Right lobe of liver (tissue), 6 donors: ENCODE measurements at regions not wholly inside any gene's neighbourhood (a gene's known extent, or its start where the extent isn't known, plus 50 kb on each side); places are given as distances from the start of the nearest gene placed in this dataset.
A peak's percentile ranks its signal among the peaks of the same experiment; 100 is the strongest.

Experiments
- ATAC-seq, 4 donors: fragments of 200-7000 bp; cut with Tn5 transposase; one replicate each; pipeline ENCODE4 v1.9.1; 2020; ENCODE audit warnings: mild to moderate bottlenecking in 4 of 4, moderate library complexity in 4 of 4
- DNase-seq, 3 donors: peaks; one replicate each; pipeline ENCODE4 v3.0.0-alpha.2; 2020
- H3K27ac ChIP-seq, 3 donors: fragments of 200-600 bp; one replicate each; pipeline ENCODE4 v1.8.0; 2022
- H3K27me3 ChIP-seq, 2 donors: fragments of 200-600 bp; one replicate each; pipeline ENCODE4 v1.8.0; 2022
- H3K36me3 ChIP-seq, 4 donors: fragments of 200-600 bp; sonication (generic) in 1 of 4; one replicate each; pipeline versions ENCODE4 v1.5.1 to v1.8.0; 2017 to 2022; ENCODE audit warnings: control low read depth in 1 of 4
- H3K4me1 ChIP-seq, 4 donors: fragments of 200-600 bp; sonication (generic) in 1 of 4; one replicate each; pipeline versions ENCODE4 v1.5.1 to v1.8.0; 2017 to 2022; ENCODE audit warnings: control low read depth in 1 of 4
- H3K4me3 ChIP-seq, 3 donors: fragments of 200-600 bp; one replicate each; pipeline ENCODE4 v1.8.0; 2022
- H3K9me3 ChIP-seq, 4 donors: fragments of 200-600 bp; sonication (generic) in 1 of 4; one replicate each; pipeline versions ENCODE4 v1.5.1 to v1.8.0; 2017 to 2022; ENCODE audit warnings: control low read depth in 1 of 4
- POLR2A ChIP-seq: fragments of 450-650 bp; IDR thresholded peaks from one replicate; pipeline ENCODE4 v1.6.1; 2017; ENCODE audit warnings: antibody characterized with exemption, mild to moderate bottlenecking
- WGBS: methylation state at CpG from one replicate; pipeline ENCODE4 v1.1.6; 2018; ENCODE audit warnings: low coverage, low lambda C conversion rate; ENCODE audit not compliant: insufficient coverage; ENCODE audit errors: missing lambda C conversion rate; 5-methylcytosine and 5-hydroxymethylcytosine counted together
- intact Hi-C, 2 donors: fragments of 100-400 bp; cut with DNase I; formaldehyde crosslinking; loops; one replicate each; pipeline versions ENCODE4 v1.11.2 to v1.14.1; 2022
- TF ChIP-seq, protein P1 (sequence below), 4 donors: fragments of 200-600 bp in 3 of 4; fragments of 450-650 bp in 1 of 4; IDR thresholded peaks; one replicate each; pipeline versions ENCODE4 v1.5.1 to v1.8.0; 2016 to 2022; ENCODE audit warnings: antibody characterized with exemption in 4 of 4, mild to moderate bottlenecking in 2 of 4
- donor health status: DM: no; HTN: yes; CAD: no.
- donor health status: DM: no; HTN: no; CAD: no.
- donor health status: DM: no; HTN: no; CAD: no.
- donor health status: DM: no; HTN: yes; CAD: no.
- donor health status: DM: no; HTN: yes; CAD: no.

DNA sequence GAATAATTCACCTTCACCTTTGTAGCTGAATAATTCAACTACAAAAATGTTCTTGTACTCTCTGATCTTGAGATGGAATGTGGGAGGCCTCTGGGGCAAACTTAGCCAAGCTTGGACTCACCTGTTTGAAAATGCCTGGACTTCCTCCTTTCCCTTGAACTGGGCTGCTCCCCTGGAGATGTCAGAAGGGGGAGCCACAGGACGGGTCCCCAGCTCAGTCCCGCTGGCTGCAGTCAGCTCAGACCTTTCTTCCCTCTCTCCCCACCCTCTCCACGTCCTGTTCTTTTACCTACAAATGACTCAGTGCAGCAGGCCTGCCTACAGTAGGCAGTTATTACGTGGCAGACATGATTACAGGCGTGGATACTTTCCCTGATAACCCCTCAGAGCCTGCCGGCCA lies 131.5 kb upstream of the RALGAPA2 start:
- WGBS: 42% methylated on average over 5 of the region's 6 CpGs
- ATAC-seq (no peak), DNase-seq (no peak)
- H3K4me3 ChIP-seq: no peak overlapping the region
- no peaks in the 10 kb centered on the region for H3K27me3 ChIP-seq
- TF ChIP-seq, protein P1, sequence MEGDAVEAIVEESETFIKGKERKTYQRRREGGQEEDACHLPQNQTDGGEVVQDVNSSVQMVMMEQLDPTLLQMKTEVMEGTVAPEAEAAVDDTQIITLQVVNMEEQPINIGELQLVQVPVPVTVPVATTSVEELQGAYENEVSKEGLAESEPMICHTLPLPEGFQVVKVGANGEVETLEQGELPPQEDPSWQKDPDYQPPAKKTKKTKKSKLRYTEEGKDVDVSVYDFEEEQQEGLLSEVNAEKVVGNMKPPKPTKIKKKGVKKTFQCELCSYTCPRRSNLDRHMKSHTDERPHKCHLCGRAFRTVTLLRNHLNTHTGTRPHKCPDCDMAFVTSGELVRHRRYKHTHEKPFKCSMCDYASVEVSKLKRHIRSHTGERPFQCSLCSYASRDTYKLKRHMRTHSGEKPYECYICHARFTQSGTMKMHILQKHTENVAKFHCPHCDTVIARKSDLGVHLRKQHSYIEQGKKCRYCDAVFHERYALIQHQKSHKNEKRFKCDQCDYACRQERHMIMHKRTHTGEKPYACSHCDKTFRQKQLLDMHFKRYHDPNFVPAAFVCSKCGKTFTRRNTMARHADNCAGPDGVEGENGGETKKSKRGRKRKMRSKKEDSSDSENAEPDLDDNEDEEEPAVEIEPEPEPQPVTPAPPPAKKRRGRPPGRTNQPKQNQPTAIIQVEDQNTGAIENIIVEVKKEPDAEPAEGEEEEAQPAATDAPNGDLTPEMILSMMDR (IDR thresholded peaks at IDR 0.05): no peak
- no peak for TF ChIP-seq POLR2A
- H3K27ac ChIP-seq: no peak overlapping the region
- no peaks in the 10 kb centered on the region for H3K4me1 ChIP-seq
- intact Hi-C loops: no loop called here
- no peaks in the 10 kb centered on the region for H3K36me3 ChIP-seq
- no peaks in the 10 kb centered on the region for H3K9me3 ChIP-seq

DNA sequence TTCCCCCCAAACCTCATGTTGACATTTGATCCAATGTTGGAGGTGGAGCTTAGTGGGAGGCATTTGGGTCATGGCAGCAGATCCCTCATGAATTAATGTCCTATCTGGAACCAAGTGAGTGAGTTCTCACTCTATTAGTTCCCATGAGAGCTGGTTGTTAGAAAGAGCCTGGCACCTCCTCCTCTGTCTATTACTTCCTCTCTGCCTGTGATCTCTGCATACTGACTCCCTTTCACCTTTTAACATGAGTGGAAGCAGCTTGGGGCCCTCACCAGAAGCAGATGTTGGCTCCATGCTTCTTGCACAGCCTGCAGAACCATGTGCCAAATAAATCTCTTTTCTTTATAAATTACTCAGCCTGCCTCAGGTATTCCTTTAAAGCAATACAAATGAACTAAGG lies 127.3 kb upstream of the RALGAPA2 start:
- peaks cover 0 to 4% (median 0%) of the 10 kb centered on the region in 4 donors for H3K4me1 ChIP-seq
- intact Hi-C loops: no loop called here
- no peaks in the 10 kb centered on the region for H3K36me3 ChIP-seq
- DNase-seq (no peak), ATAC-seq (no peak)
- H3K4me3 ChIP-seq: no peak overlapping the region
- no peaks in the 10 kb centered on the region for H3K9me3 ChIP-seq
- H3K27me3 ChIP-seq: no peaks in the 10 kb centered on the region
- H3K27ac ChIP-seq: no peak overlapping the region
- TF ChIP-seq, protein P1 (IDR thresholded peaks at IDR 0.05): no peak

DNA sequence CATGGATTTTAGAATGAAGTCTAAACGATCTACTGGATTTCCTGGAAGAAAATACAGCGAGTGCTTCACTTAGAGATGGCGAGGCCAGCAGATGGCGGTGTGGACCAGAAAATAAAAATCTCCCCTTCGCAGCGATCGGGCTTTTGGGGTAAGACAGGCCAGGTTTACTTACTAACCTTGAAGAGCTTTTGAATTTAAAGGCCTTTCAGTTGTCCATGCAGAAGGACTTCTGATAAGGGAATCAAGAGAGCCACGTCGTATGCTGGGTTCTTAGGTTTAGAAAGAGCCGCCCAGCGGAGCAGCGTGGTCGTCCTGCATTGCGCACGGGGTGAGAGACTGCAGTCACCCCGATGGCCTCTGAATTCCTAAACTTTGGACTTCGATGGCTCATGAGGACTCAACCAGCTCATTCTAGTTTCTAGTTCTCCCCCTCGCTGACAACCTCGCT lies 125.2 kb upstream of the RALGAPA2 start:
- ATAC-seq: peak; percentile 78 to 92 (median 90)
- DNase-seq: peak; percentile 45 to 64 (median 61)
- peaks cover 0 to 4% (median 0%) of the 10 kb centered on the region in 4 donors for H3K4me1 ChIP-seq
- H3K27ac ChIP-seq: no peak overlapping the region
- no peaks in the 10 kb centered on the region for H3K9me3 ChIP-seq
- intact Hi-C loops: no loop called here
- no peaks in the 10 kb centered on the region for H3K36me3 ChIP-seq
- TF ChIP-seq POLR2A: no peak
- TF ChIP-seq, protein P1 (IDR thresholded peaks at IDR 0.05): peak; percentile 56 to 83 (median 81)
- no peaks in the 10 kb centered on the region for H3K27me3 ChIP-seq
- H3K4me3 ChIP-seq: peak overlapping the region; percentile 11 to 37 (median 26)
- 10% methylated on average over 15 of the region's 19 CpGs for WGBS

DNA sequence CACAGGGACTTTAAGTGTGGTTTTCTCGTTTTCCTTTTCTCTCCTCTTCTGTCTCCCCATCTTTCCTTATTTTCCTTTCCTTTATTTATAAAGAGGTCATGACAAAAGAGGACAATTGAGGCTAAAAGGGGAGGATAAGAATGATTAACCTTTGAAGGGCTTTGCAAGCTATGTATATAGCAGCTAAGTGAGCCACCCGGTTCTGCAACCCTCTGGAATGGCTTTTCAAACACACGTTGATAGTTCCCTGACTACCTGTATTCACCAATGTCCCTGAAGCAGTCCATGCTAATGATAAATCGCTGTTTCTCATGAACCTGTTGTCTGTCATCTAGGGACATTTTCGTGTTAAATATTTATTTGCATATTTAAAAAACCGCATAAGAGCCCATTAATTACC lies 124.4 kb upstream of the RALGAPA2 start:
- Histone ChIP-seq H3K4me1 (peaks cover 0 to 4% (median 0%) of the 10 kb centered on the region in 4 donors), H3K27ac (no peak overlapping the region), H3K9me3 (no peaks in the 10 kb centered on the region), H3K36me3 (no peaks in the 10 kb centered on the region), H3K4me3 (no peak overlapping the region), H3K27me3 (no peaks in the 10 kb centered on the region)
- WGBS: 37% methylated on average over 6 of the region's 6 CpGs
- TF ChIP-seq, protein P1 (IDR thresholded peaks at IDR 0.05): no peak
- TF ChIP-seq POLR2A: no peak
- intact Hi-C loops: no loop called here
- ATAC-seq: no peak
- DNase-seq: no peak

DNA sequence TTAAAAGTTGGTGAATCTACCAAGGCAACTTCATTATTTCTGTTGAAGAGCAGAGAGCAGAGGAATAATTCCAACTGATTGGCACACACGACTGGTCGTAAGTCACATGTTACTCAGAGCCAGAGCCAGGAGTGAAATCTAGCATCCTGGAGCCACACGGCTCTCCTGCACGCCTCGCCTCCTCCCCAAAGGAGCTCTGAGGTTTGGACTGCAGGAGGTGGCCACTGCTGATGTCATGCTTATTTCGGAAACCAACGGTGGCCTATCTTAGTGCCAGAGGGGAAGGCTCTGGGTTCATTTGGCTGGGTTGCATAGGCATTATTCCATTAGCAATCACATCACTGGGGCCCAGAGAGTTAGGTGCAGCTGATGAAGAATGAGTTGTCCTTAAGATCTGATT lies 123.5 kb upstream of the RALGAPA2 start:
- no peak for TF ChIP-seq POLR2A
- TF ChIP-seq, protein P1 (IDR thresholded peaks at IDR 0.05): no peak
- no peak for DNase-seq
- ATAC-seq: no peak
- 22% methylated on average over 3 of the region's 7 CpGs for WGBS
- H3K9me3 ChIP-seq: no peaks in the 10 kb centered on the region
- peaks cover 0 to 4% (median 0%) of the 10 kb centered on the region in 4 donors for H3K4me1 ChIP-seq
- no peaks in the 10 kb centered on the region for H3K36me3 ChIP-seq
- H3K27ac ChIP-seq: no peak overlapping the region
- no peak overlapping the region for H3K4me3 ChIP-seq
- H3K27me3 ChIP-seq: no peaks in the 10 kb centered on the region
- intact Hi-C loops: no loop called here
